ENCODE measurements at regions not wholly inside any gene's neighbourhood (a gene's known extent, or its start where the extent isn't known, plus 50 kb on each side); places are given as distances from the start of the nearest gene placed in this dataset.

- Histone ChIP-seq H3K27ac (ENCODE audit: extremely low read depth, low read depth, low read length) (no peak overlapping the region), H3K4me2 (ENCODE audit: insufficient read depth, low read length) (no peak overlapping the region), H4K20me1 (replicated peaks; ENCODE audit: control insufficient read depth, insufficient read depth, low read length) (no peaks in the 10 kb centered on the region), H2AFZ (ENCODE audit: low read depth, low read length) (no peak overlapping the region), H3K27me3 (ENCODE audit: control insufficient read depth in 2 of 2, insufficient read depth in 2 of 2, low read length in 2 of 2) (peaks cover 0 to 2% of the 10 kb centered on the region in 2 experiments; a peak in 1 of 5 replicates), H3K79me2 (ENCODE audit: control insufficient read depth, insufficient read depth, low read length) (no peaks in the 10 kb centered on the region), H3K36me3 (ENCODE audit: control insufficient read depth, insufficient read depth, low read length) (no peaks in the 10 kb centered on the region), H3K9ac (ENCODE audit: insufficient read depth in 1 of 2, low read depth in 2 of 2, low read length in 2 of 2) (no peak overlapping the region), H3K9me3 (replicated peaks; ENCODE audit: control insufficient read depth, insufficient read depth, low read depth, low read length) (no peaks in the 10 kb centered on the region), H3K9me1 (ENCODE audit: control insufficient read depth, insufficient read depth, low read length) (no peaks in the 10 kb centered on the region), H3K4me1 (replicated peaks in 1 of 2; ENCODE audit: control insufficient read depth in 2 of 2, insufficient read depth in 2 of 2, low read length in 2 of 2) (no peaks in the 10 kb centered on the region; a peak in 1 of 5 replicates), H3K4me3 (no peak overlapping the region)
- no TSS peak for BruUV-seq (replicated peaks)
- ATAC-seq, result peak; percentile 55; the same call in 2 of the 3 replicates
- no peak for FAIRE-seq
- ChIA-PET POLR2A (no interaction called here), CTCF (ENCODE audit: low intra/inter-chr PET ratio) (no interaction called here)
- intact Hi-C loops (cut with micrococcal nuclease), result no loop called here
- WGBS (ENCODE audit: insufficient coverage, low coverage, missing lambda C conversion rate), result 12% methylated on average over 2 of the region's 2 CpGs
- in situ Hi-C loops (cut with MboI), result no loop called here
- no peak for DNase-seq (ENCODE audit: extremely low read depth in 1 of 4, low spot score in 3 of 4)
- TF ChIP-seq GATA2 (CRISPR knock-in tag; IDR thresholded peaks at IDR 0.05) (no peak), TCFL5 (CRISPR knock-in tag; conservative IDR thresholded peaks at IDR 0.05) (no peak), NELFE (IDR thresholded peaks at IDR 0.05; ENCODE audit: insufficient read depth, insufficient read length) (no peak), THAP7 (CRISPR knock-in tag; IDR thresholded peaks at IDR 0.05) (no peak), E2F5 (CRISPR knock-in tag; IDR thresholded peaks at IDR 0.05) (no peak), ATF1 (CRISPR knock-in tag; IDR thresholded peaks at IDR 0.05) (no peak), ATF1 (tag; IDR thresholded peaks at IDR 0.05) (no peak), ZNF146 (CRISPR knock-in tag; IDR thresholded peaks at IDR 0.05; ENCODE audit: unreplicated experiment) (no peak), ZBTB33 (CRISPR knock-in tag; IDR thresholded peaks at IDR 0.05) (no peak), RBM17 (IDR thresholded peaks at IDR 0.05; ENCODE audit: borderline replicate concordance, low read depth, low read length) (no peak), POU5F1 (IDR thresholded peaks at IDR 0.05; ENCODE audit: borderline replicate concordance, low read depth, low read length, partially characterized antibody) (no peak), NBN (IDR thresholded peaks at IDR 0.05; ENCODE audit: low read depth) (no peak), ZFPM2 (CRISPR knock-in tag; IDR thresholded peaks at IDR 0.05) (no peak), L3MBTL2 (IDR thresholded peaks at IDR 0.05) (no peak), NFRKB (IDR thresholded peaks at IDR 0.05; ENCODE audit: low read depth) (no peak), THAP12 (CRISPR knock-in tag; IDR thresholded peaks at IDR 0.05) (no peak), RBM14 (IDR thresholded peaks at IDR 0.05; ENCODE audit: borderline replicate concordance, insufficient read depth, low read depth, low read length) (no peak)
Observed at GRCh38 chr6:47146431-47147174, 104.5 kb upstream of the ADGRF1 start.
